22Rv1 (cell line): ENCODE measurements at regions not wholly inside any gene's neighbourhood (a gene's known extent, or its start where the extent isn't known, plus 50 kb on each side); places are given as distances from the start of the nearest gene placed in this dataset.
"Not testable (repeated sequence)": the region's sequence is repeated elsewhere in the genome, so short reads cannot be mapped to it uniquely, and the experiment has no call there.

Experiments used
- ZFX ChIP-seq: fragments of 450-650 bp; IDR thresholded peaks from 2 replicates; pipeline ENCODE4 v1.6.1; 2017; ENCODE audit warnings: antibody characterized with exemption, borderline replicate concordance
- TF ChIP-seq, protein P1 (sequence below): fragments of 450-650 bp; IDR thresholded peaks from 2 replicates; pipeline ENCODE4 v1.5.1; 2017; ENCODE audit warnings: mild to moderate bottlenecking

GRCh38 chr20:30191785-30192184 lies 1065.7 kb upstream of the DEFB115 start:
- TF ChIP-seq, protein P1, sequence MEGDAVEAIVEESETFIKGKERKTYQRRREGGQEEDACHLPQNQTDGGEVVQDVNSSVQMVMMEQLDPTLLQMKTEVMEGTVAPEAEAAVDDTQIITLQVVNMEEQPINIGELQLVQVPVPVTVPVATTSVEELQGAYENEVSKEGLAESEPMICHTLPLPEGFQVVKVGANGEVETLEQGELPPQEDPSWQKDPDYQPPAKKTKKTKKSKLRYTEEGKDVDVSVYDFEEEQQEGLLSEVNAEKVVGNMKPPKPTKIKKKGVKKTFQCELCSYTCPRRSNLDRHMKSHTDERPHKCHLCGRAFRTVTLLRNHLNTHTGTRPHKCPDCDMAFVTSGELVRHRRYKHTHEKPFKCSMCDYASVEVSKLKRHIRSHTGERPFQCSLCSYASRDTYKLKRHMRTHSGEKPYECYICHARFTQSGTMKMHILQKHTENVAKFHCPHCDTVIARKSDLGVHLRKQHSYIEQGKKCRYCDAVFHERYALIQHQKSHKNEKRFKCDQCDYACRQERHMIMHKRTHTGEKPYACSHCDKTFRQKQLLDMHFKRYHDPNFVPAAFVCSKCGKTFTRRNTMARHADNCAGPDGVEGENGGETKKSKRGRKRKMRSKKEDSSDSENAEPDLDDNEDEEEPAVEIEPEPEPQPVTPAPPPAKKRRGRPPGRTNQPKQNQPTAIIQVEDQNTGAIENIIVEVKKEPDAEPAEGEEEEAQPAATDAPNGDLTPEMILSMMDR = not testable (repeated sequence)
- TF ChIP-seq ZFX = not testable (repeated sequence)
